ENCODE measurements at regions not wholly inside any gene's neighbourhood (a gene's known extent, or its start where the extent isn't known, plus 50 kb on each side); places are given as distances from the start of the nearest gene placed in this dataset.

DNA sequence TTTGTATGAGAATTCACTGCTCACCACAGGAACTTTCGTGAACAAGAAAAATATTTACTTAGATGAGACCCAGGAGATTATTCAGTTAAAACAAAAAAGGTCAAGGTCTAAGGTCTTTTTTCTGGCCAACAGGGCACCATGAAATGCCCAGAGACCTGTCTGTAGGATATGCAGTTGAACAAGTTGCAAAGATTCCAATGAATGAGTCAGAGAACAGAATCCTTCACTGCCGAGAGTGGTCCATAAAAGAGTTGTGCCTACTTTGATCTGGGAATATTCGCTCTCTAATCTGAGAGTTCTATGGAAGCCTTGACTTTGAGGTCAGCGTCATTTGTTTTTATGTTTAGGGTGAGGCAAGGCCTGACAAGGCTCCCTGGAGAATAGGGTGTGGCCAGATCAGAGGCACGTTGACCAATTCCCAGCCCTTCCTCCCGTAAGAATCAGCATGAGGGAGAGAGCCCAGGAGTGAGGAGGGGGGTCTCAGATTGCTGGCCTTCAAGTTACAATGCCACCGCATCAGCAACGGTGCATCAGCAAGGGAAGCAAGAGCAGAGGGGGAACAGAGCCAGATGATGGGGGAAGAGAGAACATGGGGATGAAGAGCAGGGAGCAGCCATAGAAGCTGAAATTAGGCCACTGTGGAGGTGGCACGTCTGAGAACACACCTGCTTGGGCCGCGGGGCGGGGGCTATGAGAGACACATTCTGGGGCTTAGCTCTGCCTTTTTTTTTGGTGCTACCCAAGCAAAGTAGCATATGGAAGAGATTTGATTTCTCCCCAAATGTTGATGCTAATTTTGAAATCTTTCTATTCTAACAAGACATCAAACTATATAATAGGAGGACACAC is 206.4 kb upstream of the RAB4A start:
- no peak for TF ChIP-seq CTCF (IDR thresholded peaks at IDR 0.05)
- no peak for TF ChIP-seq POLR2AphosphoS5 (IDR thresholded peaks at IDR 0.05)
- TF ChIP-seq POLR2A (IDR thresholded peaks at IDR 0.05): no peak

Measured in upper lobe of left lung (tissue), 4 donors.